ENCODE measurements at regions not wholly inside any gene's neighbourhood (a gene's known extent, or its start where the extent isn't known, plus 50 kb on each side); places are given as distances from the start of the nearest gene placed in this dataset.
"Not testable (repeated sequence)": the region's sequence is repeated elsewhere in the genome, so short reads cannot be mapped to it uniquely, and the experiment has no call there.

- TF ChIP-seq CTCF (IDR thresholded peaks at IDR 0.05) (no peak), POLR2AphosphoS5 (IDR thresholded peaks at IDR 0.05) (no peak), POLR2A (IDR thresholded peaks at IDR 0.05; ENCODE audit: low read depth) (no peak), EP300 (IDR thresholded peaks at IDR 0.05) (no peak)
These were observed 120.6 kb downstream of the TMEM167A start for GRCh38 chr5:82956600-82956999.

DNA sequence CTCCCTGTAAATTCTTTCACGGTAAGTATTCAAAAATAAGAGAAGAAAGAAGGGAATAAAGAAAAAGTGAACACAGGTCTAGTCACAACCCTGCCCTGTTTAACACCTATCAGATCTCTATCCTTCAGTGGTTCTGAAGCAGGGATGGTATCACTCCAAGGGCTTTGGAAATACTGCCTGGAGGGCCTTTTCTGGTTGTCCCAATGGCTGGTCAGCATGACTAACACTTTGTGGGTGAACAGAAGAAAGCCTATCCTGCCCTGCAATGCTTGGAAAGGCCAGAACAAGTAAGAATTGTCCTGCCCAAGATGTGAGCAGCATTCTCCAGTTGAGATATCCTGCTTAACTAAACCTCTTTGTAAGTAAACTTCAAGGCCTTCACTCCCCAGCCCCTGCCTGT is 124.9 kb downstream of the TMEM167A start:
- H3K4me3 ChIP-seq, result no peak overlapping the region
- no peak for TF ChIP-seq EP300 (IDR thresholded peaks at IDR 0.05)
- TF ChIP-seq POLR2A (IDR thresholded peaks at IDR 0.05; ENCODE audit: low read depth), result no peak
- no peak for TF ChIP-seq CTCF (IDR thresholded peaks at IDR 0.05)
- TF ChIP-seq POLR2AphosphoS5 (IDR thresholded peaks at IDR 0.05), result no peak
- H3K4me1 ChIP-seq, result no peaks in the 10 kb centered on the region
- H3K27me3 ChIP-seq, result no peaks in the 10 kb centered on the region
- 94% methylated on average over 1 of the region's 1 CpG for WGBS
- no peaks in the 10 kb centered on the region for H3K36me3 ChIP-seq
- intact Hi-C loops (cut with DNase I), result no loop called here
- no peak overlapping the region for H3K27ac ChIP-seq (replicated peaks in 1 of 4)
- DNase-seq (ENCODE audit: extremely low spot score), result no peak
- H3K9me3 ChIP-seq, result peaks cover 0 to 10% (median 0%) of the 10 kb centered on the region in 4 donors

More at GRCh38 chr5:82956600-82956999, 120.6 kb downstream of the TMEM167A start:
- intact Hi-C loops (cut with DNase I), result no loop called here
- H3K4me3 ChIP-seq, result no peak overlapping the region
- no peaks in the 10 kb centered on the region for H3K36me3 ChIP-seq
- no peak for DNase-seq (ENCODE audit: extremely low spot score)
- H3K27me3 ChIP-seq, result no peaks in the 10 kb centered on the region
- no peak overlapping the region for H3K27ac ChIP-seq (replicated peaks in 1 of 4)
- H3K9me3 ChIP-seq, result peaks cover 0 to 10% (median 0%) of the 10 kb centered on the region in 4 donors
- H3K4me1 ChIP-seq, result no peaks in the 10 kb centered on the region

- H3K27ac ChIP-seq (replicated peaks in 1 of 4); DNase-seq (ENCODE audit: extremely low spot score); H3K36me3 ChIP-seq; intact Hi-C loops (cut with DNase I); H3K9me3 ChIP-seq; H3K4me3 ChIP-seq; H3K4me1 ChIP-seq; H3K27me3 ChIP-seq: not testable (repeated sequence)
- 98% methylated on average over 8 of the region's 8 CpGs for WGBS
These were observed 132.9 kb downstream of the TMEM167A start for GRCh38 chr5:82944267-82944666.

DNA sequence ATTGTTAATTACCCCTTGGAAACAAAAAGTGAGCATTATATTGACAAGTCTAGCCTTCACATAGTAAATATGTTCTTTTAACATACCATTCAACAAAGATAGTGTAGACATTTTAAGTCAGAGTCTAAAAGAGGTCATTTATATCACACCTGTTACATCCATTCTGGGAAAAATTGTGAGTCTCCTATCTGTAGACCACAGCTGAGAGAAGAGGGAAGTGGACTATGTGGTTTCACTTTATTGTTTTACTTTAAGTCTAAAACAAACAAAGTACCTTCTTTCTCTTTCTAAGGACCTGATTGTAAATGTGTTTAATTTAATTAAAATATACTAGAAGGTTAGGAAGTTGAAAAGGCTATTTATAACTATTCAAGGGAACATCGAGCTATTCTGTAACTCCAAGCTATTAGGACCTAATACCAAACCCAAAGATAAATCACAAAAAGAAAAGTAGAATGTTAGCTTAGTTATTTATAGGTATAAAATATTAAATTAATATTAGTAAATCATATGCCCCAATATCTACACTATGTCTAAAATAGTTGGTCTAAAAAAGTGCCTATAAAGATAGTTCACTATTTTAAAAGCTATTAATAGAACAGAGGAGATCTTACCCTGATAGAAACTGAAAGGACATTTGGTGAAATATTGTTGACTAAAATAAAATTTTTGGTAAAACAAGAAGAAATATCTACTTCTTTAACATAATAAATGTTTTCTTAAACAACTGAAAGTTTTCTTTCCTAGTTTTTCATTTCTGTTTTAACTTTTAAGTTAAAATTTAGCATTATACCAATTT is 134.9 kb downstream of the TMEM167A start:
- no peak for TF ChIP-seq EP300 (IDR thresholded peaks at IDR 0.05)
- TF ChIP-seq POLR2AphosphoS5 (IDR thresholded peaks at IDR 0.05), result no peak
- no peak for TF ChIP-seq POLR2A (IDR thresholded peaks at IDR 0.05; ENCODE audit: low read depth)
- no peak for TF ChIP-seq CTCF (IDR thresholded peaks at IDR 0.05)
- Histone ChIP-seq H3K9me3 (peaks cover 0 to 5% (median 2%) of the 10 kb centered on the region in 4 donors), H3K27ac (replicated peaks in 1 of 4) (no peak overlapping the region), H3K27me3 (no peaks in the 10 kb centered on the region), H3K36me3 (no peaks in the 10 kb centered on the region), H3K4me3 (no peak overlapping the region), H3K4me1 (no peaks in the 10 kb centered on the region)
- 53% methylated on average over 1 of the region's 1 CpG for WGBS
- intact Hi-C loops (cut with DNase I), result no loop called here
- no peak for DNase-seq (ENCODE audit: extremely low spot score)

GRCh38 chr5:82938901-82939725 is 138.1 kb downstream of the TMEM167A start:
- Histone ChIP-seq H3K9me3 (peaks cover 0 to 3% (median 1%) of the 10 kb centered on the region in 4 donors), H3K4me3 (no peak overlapping the region), H3K27me3 (no peaks in the 10 kb centered on the region), H3K27ac (replicated peaks in 1 of 4) (no peak overlapping the region), H3K4me1 (no peaks in the 10 kb centered on the region), H3K36me3 (no peaks in the 10 kb centered on the region)
- DNase-seq (ENCODE audit: extremely low spot score), result no peak
- TF ChIP-seq POLR2A (IDR thresholded peaks at IDR 0.05; ENCODE audit: low read depth) (no peak), CTCF (IDR thresholded peaks at IDR 0.05) (no peak), POLR2AphosphoS5 (IDR thresholded peaks at IDR 0.05) (no peak), EP300 (IDR thresholded peaks at IDR 0.05) (no peak)
- intact Hi-C loops (cut with DNase I), result no loop called here
- WGBS, result 63% methylated on average over 4 of the region's 4 CpGs

DNA sequence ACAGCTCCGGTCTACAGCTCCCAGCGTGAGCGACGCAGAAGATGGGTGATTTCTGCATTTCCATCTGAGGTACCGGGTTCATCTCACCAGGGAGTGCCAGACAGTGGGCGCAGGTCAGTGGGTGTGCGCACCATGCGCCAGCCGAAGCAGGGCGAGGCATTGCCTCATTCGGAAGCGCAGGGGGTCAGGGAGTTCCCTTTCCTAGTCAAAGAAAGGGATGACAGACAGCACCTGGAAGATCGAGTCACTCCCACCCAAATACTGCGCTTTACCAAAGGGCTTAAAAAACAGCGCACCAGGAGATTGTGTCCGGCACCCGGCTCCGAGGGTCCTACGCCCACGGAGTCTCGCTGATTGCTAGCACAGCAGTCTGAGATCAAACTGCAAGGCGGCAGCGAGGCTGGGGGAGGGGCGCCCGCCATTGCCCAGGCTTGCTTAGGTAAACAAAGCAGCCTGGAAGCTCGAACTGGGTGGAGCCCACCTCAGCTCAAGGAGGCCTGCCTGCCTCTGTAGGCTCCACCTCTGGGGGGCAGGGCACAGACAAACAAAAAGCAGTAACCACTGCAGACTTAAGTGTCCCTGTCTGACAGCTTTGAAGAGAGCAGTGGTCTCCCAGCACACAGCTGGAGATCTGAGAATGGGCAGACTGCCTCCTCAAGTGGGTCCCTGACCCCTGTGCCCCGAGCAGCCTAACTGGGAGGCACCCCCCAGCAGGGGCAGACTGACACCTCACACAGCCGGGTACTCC is 144.5 kb downstream of the TMEM167A start:
- 93% methylated on average over 17 of the region's 28 CpGs for WGBS
- intact Hi-C loops (cut with DNase I); H3K27me3 ChIP-seq; H3K36me3 ChIP-seq; H3K9me3 ChIP-seq; H3K27ac ChIP-seq (replicated peaks in 1 of 4); H3K4me3 ChIP-seq; DNase-seq (ENCODE audit: extremely low spot score); H3K4me1 ChIP-seq: not testable (repeated sequence)
